ENCODE measurements at regions not wholly inside any gene's neighbourhood (a gene's known extent, or its start where the extent isn't known, plus 50 kb on each side); places are given as distances from the start of the nearest gene placed in this dataset.

GRCh38 chr12:22990501-22990900 lies 365.5 kb downstream of the ETNK1 start:
- no peak for DNase-seq (ENCODE audit: low read depth in 2 of 2)

- no peak for DNase-seq (ENCODE audit: low read depth in 2 of 2)
Measured at GRCh38 chr12:22991250-22991844, 366.4 kb downstream of the ETNK1 start.

- DNase-seq (ENCODE audit: low read depth in 2 of 2) = no peak
Measured at GRCh38 chr12:22993609-22994315, 368.8 kb downstream of the ETNK1 start.

- no peak for DNase-seq (ENCODE audit: low read depth in 2 of 2)
Measured at GRCh38 chr12:22994316-22994675, 369.3 kb downstream of the ETNK1 start.

- DNase-seq (ENCODE audit: low read depth in 2 of 2) = no peak
Measured at GRCh38 chr12:23001487-23001886, 376.5 kb downstream of the ETNK1 start.

- no peak for DNase-seq (ENCODE audit: low read depth in 2 of 2)
Measured at GRCh38 chr12:23002381-23002780, 377.4 kb downstream of the ETNK1 start.

- DNase-seq (ENCODE audit: low read depth in 2 of 2) = no peak
Measured at GRCh38 chr12:23004473-23005020, 379.6 kb downstream of the ETNK1 start.

- no peak for DNase-seq (ENCODE audit: low read depth in 2 of 2)
Measured at GRCh38 chr12:23005387-23005786, 380.4 kb downstream of the ETNK1 start.

GRCh38 chr12:23006413-23006812 lies 381.4 kb downstream of the ETNK1 start:
- DNase-seq (ENCODE audit: low read depth in 2 of 2) = no peak

GRCh38 chr12:23008623-23009022 lies 383.7 kb downstream of the ETNK1 start:
- DNase-seq (ENCODE audit: low read depth in 2 of 2) = no peak

- no peak for DNase-seq (ENCODE audit: low read depth in 2 of 2)
Measured at GRCh38 chr12:23014749-23015148, 389.8 kb downstream of the ETNK1 start.

GRCh38 chr12:23025372-23026016 lies 400.5 kb downstream of the ETNK1 start:
- DNase-seq (ENCODE audit: low read depth in 2 of 2) = no peak

- no peak for DNase-seq (ENCODE audit: low read depth in 2 of 2)
Measured at GRCh38 chr12:23028158-23028802, 403.3 kb downstream of the ETNK1 start.

- no peak for DNase-seq (ENCODE audit: low read depth in 2 of 2)
Measured at GRCh38 chr12:23029185-23029584, 404.2 kb downstream of the ETNK1 start.

- no peak for DNase-seq (ENCODE audit: low read depth in 2 of 2)
Measured at GRCh38 chr12:23039834-23040233, 414.9 kb downstream of the ETNK1 start.

GRCh38 chr12:23041774-23042173 lies 416.8 kb downstream of the ETNK1 start:
- no peak for DNase-seq (ENCODE audit: low read depth in 2 of 2)

- DNase-seq (ENCODE audit: low read depth in 2 of 2) = no peak
Measured at GRCh38 chr12:23043646-23044045, 418.7 kb downstream of the ETNK1 start.

- no peak for DNase-seq (ENCODE audit: low read depth in 2 of 2)
Measured at GRCh38 chr12:23049180-23049579, 424.2 kb downstream of the ETNK1 start.

GRCh38 chr12:23055004-23055403 lies 430.0 kb downstream of the ETNK1 start:
- no peak for DNase-seq (ENCODE audit: low read depth in 2 of 2)

GRCh38 chr12:23057571-23057970 lies 432.6 kb downstream of the ETNK1 start:
- no peak for DNase-seq (ENCODE audit: low read depth in 2 of 2)

- DNase-seq (ENCODE audit: low read depth in 2 of 2) = no peak
Measured at GRCh38 chr12:23060161-23060560, 435.2 kb downstream of the ETNK1 start.

GRCh38 chr12:23063206-23063605 lies 438.2 kb downstream of the ETNK1 start:
- no peak for DNase-seq (ENCODE audit: low read depth in 2 of 2)
